Calu3 (cell line): ENCODE measurements at regions not wholly inside any gene's neighbourhood (a gene's known extent, or its start where the extent isn't known, plus 50 kb on each side); places are given as distances from the start of the nearest gene placed in this dataset.
"Not testable (repeated sequence)": the region's sequence is repeated elsewhere in the genome, so short reads cannot be mapped to it uniquely, and the experiment has no call there.

Experiments
- BruUV-seq: library from RNA; stranded (reverse); fragments of 400-500 nt; replicated peaks from 2 replicates; lab custom pipeline; 2021; lab: Mats Ljungman, UMichigan
- CTCF ChIA-PET: fragments of 300-600 bp; sonication (Branson Sonifier 250); formaldehyde crosslinking; loops from one replicate; lab custom pipeline; 2022; ENCODE audit warnings: antibody characterized with exemption; lab: Charles Lee
- DNase-seq: peaks from one replicate; pipeline ENCODE4 v3.0.0; 2022
- H3K27ac Mint-ChIP-seq: one replicate; pipeline ENCODE4 v1.8.0; 2022; ENCODE audit warnings: mixed read lengths; ENCODE audit not compliant: unreplicated experiment
- H3K27me3 Mint-ChIP-seq: one replicate; pipeline ENCODE4 v1.8.0; 2022; ENCODE audit warnings: mixed read lengths; ENCODE audit not compliant: unreplicated experiment
- H3K36me3 Mint-ChIP-seq: one replicate; pipeline ENCODE4 v1.8.0; 2022; ENCODE audit warnings: mild to moderate bottlenecking, moderate library complexity, mixed read lengths; ENCODE audit not compliant: insufficient read depth, unreplicated experiment
- H3K4me1 Mint-ChIP-seq: one replicate; pipeline ENCODE4 v1.8.0; 2022; ENCODE audit warnings: mild to moderate bottlenecking, low read depth, mixed read lengths; ENCODE audit not compliant: unreplicated experiment
- H3K4me3 Mint-ChIP-seq: one replicate; pipeline ENCODE4 v1.8.0; 2022; ENCODE audit warnings: mild to moderate bottlenecking, low read depth, moderate library complexity, mixed read lengths; ENCODE audit not compliant: unreplicated experiment
- H3K9me3 Mint-ChIP-seq: one replicate; pipeline ENCODE4 v1.8.0; 2022; ENCODE audit warnings: low read depth, mixed read lengths; ENCODE audit not compliant: unreplicated experiment
- intact Hi-C: fragments of 100-400 bp; cut with micrococcal nuclease; formaldehyde crosslinking; loops from one replicate; pipeline ENCODE4 v1.10.0; 2022; ENCODE audit not compliant: unreplicated experiment
- TF ChIP-seq, protein P1 (sequence below): fragments of 200-600 bp; IDR thresholded peaks from one replicate; pipeline ENCODE4 v1.8.0; 2022; ENCODE audit warnings: antibody characterized with exemption; ENCODE audit not compliant: unreplicated experiment

DNA sequence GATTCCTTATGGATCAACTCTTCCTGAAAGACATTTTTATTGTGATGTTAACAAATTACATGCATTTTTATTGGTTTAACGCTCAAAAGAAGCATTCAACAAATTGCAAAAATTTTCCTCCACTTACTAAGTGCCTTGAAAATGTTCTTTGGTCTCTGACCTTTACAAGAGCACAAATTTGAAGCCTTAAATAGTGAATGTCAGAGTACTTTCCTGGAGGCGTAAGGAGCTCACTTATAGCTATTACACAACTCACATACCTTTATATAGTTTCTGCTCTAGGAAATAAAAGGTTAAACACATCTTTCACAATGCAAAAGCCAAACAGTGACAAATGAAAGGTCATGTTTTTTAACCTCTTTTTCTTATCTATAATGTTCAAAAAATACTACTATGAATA lies 405.7 kb upstream of the ZNF804A start:
- H3K4me3 Mint-ChIP-seq = no peak overlapping the region
- peaks cover 3% of the 10 kb centered on the region for H3K9me3 Mint-ChIP-seq
- no peak for DNase-seq
- H3K27ac Mint-ChIP-seq = no peak overlapping the region
- no peaks in the 10 kb centered on the region for H3K27me3 Mint-ChIP-seq
- H3K36me3 Mint-ChIP-seq = no peaks in the 10 kb centered on the region
- BruUV-seq = no TSS peak
- CTCF ChIA-PET = no interaction called here
- no peaks in the 10 kb centered on the region for H3K4me1 Mint-ChIP-seq
- intact Hi-C loops = no loop called here
- TF ChIP-seq, protein P1, sequence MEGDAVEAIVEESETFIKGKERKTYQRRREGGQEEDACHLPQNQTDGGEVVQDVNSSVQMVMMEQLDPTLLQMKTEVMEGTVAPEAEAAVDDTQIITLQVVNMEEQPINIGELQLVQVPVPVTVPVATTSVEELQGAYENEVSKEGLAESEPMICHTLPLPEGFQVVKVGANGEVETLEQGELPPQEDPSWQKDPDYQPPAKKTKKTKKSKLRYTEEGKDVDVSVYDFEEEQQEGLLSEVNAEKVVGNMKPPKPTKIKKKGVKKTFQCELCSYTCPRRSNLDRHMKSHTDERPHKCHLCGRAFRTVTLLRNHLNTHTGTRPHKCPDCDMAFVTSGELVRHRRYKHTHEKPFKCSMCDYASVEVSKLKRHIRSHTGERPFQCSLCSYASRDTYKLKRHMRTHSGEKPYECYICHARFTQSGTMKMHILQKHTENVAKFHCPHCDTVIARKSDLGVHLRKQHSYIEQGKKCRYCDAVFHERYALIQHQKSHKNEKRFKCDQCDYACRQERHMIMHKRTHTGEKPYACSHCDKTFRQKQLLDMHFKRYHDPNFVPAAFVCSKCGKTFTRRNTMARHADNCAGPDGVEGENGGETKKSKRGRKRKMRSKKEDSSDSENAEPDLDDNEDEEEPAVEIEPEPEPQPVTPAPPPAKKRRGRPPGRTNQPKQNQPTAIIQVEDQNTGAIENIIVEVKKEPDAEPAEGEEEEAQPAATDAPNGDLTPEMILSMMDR = no peak

GRCh38 chr2:184197413-184197812 lies 400.9 kb upstream of the ZNF804A start:
- TF ChIP-seq, protein P1 = no peak
- Mint-ChIP-seq H3K4me1 (no peaks in the 10 kb centered on the region), H3K27me3 (no peaks in the 10 kb centered on the region), H3K36me3 (no peaks in the 10 kb centered on the region), H3K4me3 (no peak overlapping the region), H3K9me3 (no peaks in the 10 kb centered on the region), H3K27ac (no peak overlapping the region)
- intact Hi-C loops = no loop called here
- CTCF ChIA-PET = no interaction called here
- BruUV-seq = no TSS peak
- no peak for DNase-seq

DNA sequence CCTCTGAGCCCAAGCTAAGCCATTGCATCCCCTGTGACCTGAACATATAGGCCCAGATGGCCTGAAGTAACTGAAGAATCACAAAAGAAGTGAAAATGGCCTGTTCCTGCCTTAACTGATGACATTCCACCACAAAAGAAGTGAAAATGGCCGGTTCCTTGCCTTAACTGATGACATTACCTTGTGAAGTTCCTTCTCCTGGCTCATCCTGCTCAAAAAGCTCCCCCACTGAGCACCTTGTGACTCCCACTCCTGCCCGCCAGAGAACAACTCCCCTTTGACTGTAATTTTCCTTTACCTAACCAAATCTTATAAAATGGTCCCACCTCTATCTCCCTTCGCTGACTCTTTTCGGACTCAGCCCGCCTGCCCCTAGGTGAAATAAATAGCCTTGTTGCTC lies 399.5 kb upstream of the ZNF804A start:
- H3K9me3 Mint-ChIP-seq, H3K4me1 Mint-ChIP-seq, intact Hi-C loops: not testable (repeated sequence)

DNA sequence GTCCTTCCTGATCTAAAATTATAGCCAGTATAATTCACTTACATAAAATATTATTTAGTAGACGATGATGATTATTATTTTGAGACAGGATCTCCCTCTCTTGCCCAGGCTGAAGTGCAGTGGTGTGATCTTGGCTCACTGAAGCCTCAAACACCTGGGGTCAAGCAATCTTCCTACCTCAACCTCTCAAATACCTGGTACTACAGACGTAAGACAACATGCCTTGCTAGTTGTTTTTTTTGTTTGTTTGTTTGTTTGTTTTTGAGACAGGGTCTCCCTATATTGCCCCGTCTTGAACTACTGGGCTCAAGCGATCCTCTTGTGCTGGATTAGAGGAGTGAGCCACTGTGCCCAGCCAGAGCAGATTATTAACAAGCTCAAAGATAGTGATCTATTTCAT lies 399.1 kb upstream of the ZNF804A start:
- no peak for DNase-seq
- CTCF ChIA-PET = no interaction called here
- no peaks in the 10 kb centered on the region for H3K4me1 Mint-ChIP-seq
- H3K36me3 Mint-ChIP-seq = no peaks in the 10 kb centered on the region
- no peak overlapping the region for H3K27ac Mint-ChIP-seq
- H3K4me3 Mint-ChIP-seq = no peak overlapping the region
- intact Hi-C loops = no loop called here
- no TSS peak for BruUV-seq
- H3K9me3 Mint-ChIP-seq = no peaks in the 10 kb centered on the region
- TF ChIP-seq, protein P1 = no peak
- H3K27me3 Mint-ChIP-seq = no peaks in the 10 kb centered on the region

More for the DNA sequence above, 399.5 kb upstream of the ZNF804A start:
- BruUV-seq, H3K4me3 Mint-ChIP-seq, H3K27me3 Mint-ChIP-seq, H3K27ac Mint-ChIP-seq, CTCF ChIA-PET, DNase-seq, H3K36me3 Mint-ChIP-seq: not testable (repeated sequence)

GRCh38 chr2:184201246-184201645 lies 397.1 kb upstream of the ZNF804A start:
- H3K9me3 Mint-ChIP-seq = no peaks in the 10 kb centered on the region

More at GRCh38 chr2:184201246-184201645, 397.1 kb upstream of the ZNF804A start:
- Mint-ChIP-seq H3K36me3 (no peaks in the 10 kb centered on the region), H3K27me3 (no peaks in the 10 kb centered on the region), H3K27ac (no peak overlapping the region), H3K4me3 (no peak overlapping the region), H3K4me1 (no peaks in the 10 kb centered on the region)
- CTCF ChIA-PET = no interaction called here
- DNase-seq = no peak
- intact Hi-C loops = no loop called here
- TF ChIP-seq, protein P1 = no peak
- BruUV-seq = no TSS peak
